ENCODE measurements at regions not wholly inside any gene's neighbourhood (a gene's known extent, or its start where the extent isn't known, plus 50 kb on each side); places are given as distances from the start of the nearest gene placed in this dataset.
"Not testable (repeated sequence)": the region's sequence is repeated elsewhere in the genome, so short reads cannot be mapped to it uniquely, and the experiment has no call there.

DNA sequence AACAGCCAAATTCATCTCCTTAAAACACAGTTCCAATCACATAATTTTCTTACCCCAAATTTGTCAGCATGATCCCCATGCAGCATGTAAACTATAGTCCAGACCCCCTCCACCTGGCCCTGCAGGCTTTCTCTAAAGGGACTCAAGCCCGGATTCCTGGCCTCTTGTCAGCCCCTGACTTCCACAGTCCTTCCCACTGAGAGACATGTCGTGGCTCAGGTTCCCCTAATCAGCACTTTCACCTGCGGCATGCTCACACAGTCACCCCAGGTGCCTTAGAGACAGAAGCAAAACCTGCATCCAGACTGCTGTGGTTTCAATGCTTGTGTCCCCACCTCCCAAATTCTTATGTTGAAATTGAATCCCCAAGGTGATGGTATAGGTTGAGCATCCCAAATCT, 372.7 kb upstream of the ATP10A start:
- Histone ChIP-seq H3K9ac (ENCODE audit: low read length) (no peak overlapping the region), H3K4me3 (ENCODE audit: low read length) (no peak overlapping the region), H3K4me1 (ENCODE audit: control insufficient read depth, insufficient read depth, low read length) (no peaks in the 10 kb centered on the region), H3K27me3 (ENCODE audit: control insufficient read depth, insufficient read depth, low read length) (no peaks in the 10 kb centered on the region), H3K36me3 (ENCODE audit: control insufficient read depth, insufficient read depth, low read length) (no peaks in the 10 kb centered on the region), H3K9me3 (ENCODE audit: control insufficient read depth, low read length) (no peaks in the 10 kb centered on the region)

DNA sequence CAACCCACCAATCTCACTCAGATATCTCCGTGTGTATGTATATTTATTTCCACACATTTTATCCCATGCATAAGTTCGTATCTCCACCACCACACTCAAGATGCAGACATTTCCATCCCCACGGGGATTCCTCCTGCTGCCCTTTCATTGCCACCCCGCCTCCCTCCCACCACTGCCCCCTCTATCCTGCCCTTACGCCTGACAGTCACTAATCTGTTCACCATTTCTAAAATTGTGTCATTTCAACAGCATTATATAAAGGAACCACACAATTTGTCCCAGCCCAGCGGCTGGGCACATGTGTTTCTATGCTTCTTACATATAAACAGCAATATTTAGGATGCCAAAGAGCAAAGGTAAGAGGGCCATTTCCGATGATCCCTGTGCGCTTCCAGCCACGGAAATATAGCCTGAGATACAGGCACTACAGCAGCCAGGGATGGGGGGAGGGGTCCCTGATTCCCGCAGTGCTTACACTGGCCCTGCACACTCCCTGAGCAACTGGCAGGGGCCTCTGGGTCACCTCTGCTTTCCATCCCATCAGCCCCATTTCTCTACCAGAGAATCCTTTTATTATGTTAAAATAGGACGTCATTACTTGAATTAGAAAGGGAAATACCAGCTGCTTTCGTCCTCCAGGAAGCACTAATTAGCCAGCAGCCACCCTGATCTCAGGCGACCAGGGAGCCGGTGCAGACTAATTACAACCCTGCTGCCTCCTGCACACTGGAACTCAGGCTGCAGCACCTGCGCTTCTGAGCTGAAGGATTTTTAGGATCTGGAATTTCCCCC, 372.0 kb upstream of the ATP10A start:
- Histone ChIP-seq H3K4me3 (ENCODE audit: low read length) (no peak overlapping the region), H3K36me3 (ENCODE audit: control insufficient read depth, insufficient read depth, low read length) (no peaks in the 10 kb centered on the region), H3K9ac (ENCODE audit: low read length) (no peak overlapping the region), H3K9me3 (ENCODE audit: control insufficient read depth, low read length) (no peaks in the 10 kb centered on the region), H3K4me1 (ENCODE audit: control insufficient read depth, insufficient read depth, low read length) (no peaks in the 10 kb centered on the region), H3K27me3 (ENCODE audit: control insufficient read depth, insufficient read depth, low read length) (no peaks in the 10 kb centered on the region)

DNA sequence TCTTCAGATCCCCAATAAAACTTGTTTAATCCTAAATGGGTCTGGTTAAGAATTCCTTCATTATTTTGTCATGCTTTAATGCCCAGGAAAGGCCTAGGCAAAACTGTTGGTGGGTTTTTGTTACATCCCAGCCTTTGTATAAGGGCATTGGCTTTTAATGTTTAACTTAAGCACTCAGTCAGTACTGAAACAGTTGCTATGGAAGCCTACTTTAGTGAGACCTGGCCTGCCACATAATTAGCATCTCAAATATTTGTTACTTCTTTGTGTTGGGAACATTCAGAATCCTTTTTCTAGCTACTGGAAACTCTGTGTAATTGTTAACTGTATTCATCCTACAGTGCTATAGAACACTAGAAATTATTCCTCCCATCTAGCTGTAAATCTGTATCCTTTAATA, 369.6 kb upstream of the ATP10A start:
- Histone ChIP-seq H3K4me1 (ENCODE audit: control insufficient read depth, insufficient read depth, low read length) (no peaks in the 10 kb centered on the region), H3K36me3 (ENCODE audit: control insufficient read depth, insufficient read depth, low read length) (no peaks in the 10 kb centered on the region), H3K27me3 (ENCODE audit: control insufficient read depth, insufficient read depth, low read length) (no peaks in the 10 kb centered on the region), H3K4me3 (ENCODE audit: low read length) (no peak overlapping the region), H3K9me3 (ENCODE audit: control insufficient read depth, low read length) (no peaks in the 10 kb centered on the region), H3K9ac (ENCODE audit: low read length) (no peak overlapping the region)

DNA sequence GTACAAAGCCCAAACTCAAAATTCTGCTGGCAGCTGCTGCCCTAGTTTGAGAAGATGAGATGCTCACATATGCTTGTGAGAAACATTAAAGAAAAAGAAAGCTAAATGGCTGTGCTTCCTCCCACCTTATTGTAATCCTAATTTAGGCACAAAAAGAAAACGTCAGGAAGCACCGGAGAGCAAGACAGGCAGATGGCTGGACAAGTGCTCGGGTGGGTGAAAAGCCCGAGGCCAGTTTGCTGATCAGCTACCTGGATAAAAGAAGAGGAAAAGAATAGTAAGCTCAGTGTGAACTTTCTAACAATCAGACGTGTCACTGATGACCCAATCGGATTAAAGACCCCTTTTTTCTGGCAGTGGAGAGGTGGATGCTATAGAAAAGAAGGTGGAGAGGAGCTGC, 368.0 kb upstream of the ATP10A start:
- H3K4me1 ChIP-seq (ENCODE audit: control insufficient read depth, insufficient read depth, low read length) = no peaks in the 10 kb centered on the region
- no peak overlapping the region for H3K4me3 ChIP-seq (ENCODE audit: low read length)
- H3K27me3 ChIP-seq (ENCODE audit: control insufficient read depth, insufficient read depth, low read length) = no peaks in the 10 kb centered on the region
- H3K9me3 ChIP-seq (ENCODE audit: control insufficient read depth, low read length) = no peaks in the 10 kb centered on the region
- no peak overlapping the region for H3K9ac ChIP-seq (ENCODE audit: low read length)
- no peaks in the 10 kb centered on the region for H3K36me3 ChIP-seq (ENCODE audit: control insufficient read depth, insufficient read depth, low read length)

DNA sequence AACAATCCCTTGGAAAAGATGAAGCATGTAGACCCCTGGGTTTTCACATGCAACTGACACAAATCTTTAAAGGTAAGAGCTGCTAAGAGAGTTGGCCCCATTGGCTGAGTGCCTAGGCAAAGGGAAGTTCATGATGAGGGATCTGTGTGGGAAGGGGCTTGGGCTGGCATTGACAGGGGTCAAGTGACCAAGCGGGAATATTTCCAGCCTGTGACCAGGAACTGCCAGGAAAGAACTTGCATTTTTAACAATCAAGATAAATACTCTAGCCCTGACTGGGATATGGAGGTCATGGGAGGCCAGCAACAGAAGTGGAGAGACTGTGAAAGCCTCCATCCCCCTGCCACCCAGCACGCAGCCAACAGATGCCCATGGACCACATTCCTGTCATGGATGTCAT, 361.1 kb upstream of the ATP10A start:
- Histone ChIP-seq H3K36me3 (ENCODE audit: control insufficient read depth, insufficient read depth, low read length) (no peaks in the 10 kb centered on the region), H3K27me3 (ENCODE audit: control insufficient read depth, insufficient read depth, low read length) (no peaks in the 10 kb centered on the region), H3K9ac (ENCODE audit: low read length) (no peak overlapping the region), H3K4me1 (ENCODE audit: control insufficient read depth, insufficient read depth, low read length) (no peaks in the 10 kb centered on the region), H3K4me3 (ENCODE audit: low read length) (no peak overlapping the region), H3K9me3 (ENCODE audit: control insufficient read depth, low read length) (no peaks in the 10 kb centered on the region)

DNA sequence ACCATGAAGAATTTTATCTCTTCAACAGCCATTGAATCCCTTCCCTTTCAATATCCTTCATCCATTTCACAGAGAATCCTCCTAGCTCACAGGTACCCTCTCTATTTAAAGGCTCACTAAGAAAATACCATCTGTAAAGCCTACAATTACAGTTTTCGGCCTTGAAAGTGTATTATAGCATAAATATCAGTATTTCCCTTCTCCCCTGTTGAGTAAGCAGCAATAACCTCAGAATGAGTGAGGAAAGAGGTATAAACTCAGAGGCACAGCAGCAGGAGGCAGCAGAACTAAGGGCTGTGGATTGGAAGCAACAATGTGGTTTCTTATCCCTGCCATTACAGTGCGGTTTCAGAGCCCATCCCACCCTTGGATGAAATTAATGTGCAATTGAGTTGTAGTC, 360.6 kb upstream of the ATP10A start:
- Histone ChIP-seq H3K4me3 (ENCODE audit: low read length) (no peak overlapping the region), H3K36me3 (ENCODE audit: control insufficient read depth, insufficient read depth, low read length) (no peaks in the 10 kb centered on the region), H3K9me3 (ENCODE audit: control insufficient read depth, low read length) (no peaks in the 10 kb centered on the region), H3K9ac (ENCODE audit: low read length) (no peak overlapping the region), H3K27me3 (ENCODE audit: control insufficient read depth, insufficient read depth, low read length) (no peaks in the 10 kb centered on the region), H3K4me1 (ENCODE audit: control insufficient read depth, insufficient read depth, low read length) (no peaks in the 10 kb centered on the region)

DNA sequence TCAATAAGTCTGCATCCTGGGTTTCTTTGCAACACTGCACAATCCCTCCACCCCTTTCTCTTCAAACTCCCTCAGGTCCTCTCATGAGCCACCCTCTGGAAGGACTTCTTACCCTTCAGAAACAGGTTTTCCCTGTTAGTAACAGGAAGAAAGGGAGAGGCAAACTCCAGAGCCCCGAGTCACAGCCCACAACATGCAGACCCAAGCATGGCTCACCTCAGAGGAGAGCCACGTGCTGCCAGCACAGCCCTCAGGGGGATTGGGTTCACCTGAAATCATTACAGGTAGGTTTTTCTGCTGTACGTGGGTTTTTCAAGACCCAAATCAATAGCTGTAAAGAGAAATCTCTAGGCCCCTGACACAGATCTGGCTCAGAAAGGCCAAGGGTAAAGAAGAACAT, 359.7 kb upstream of the ATP10A start:
- Histone ChIP-seq H3K4me3 (ENCODE audit: low read length) (no peak overlapping the region), H3K9ac (ENCODE audit: low read length) (no peak overlapping the region), H3K9me3 (ENCODE audit: control insufficient read depth, low read length) (no peaks in the 10 kb centered on the region), H3K27me3 (ENCODE audit: control insufficient read depth, insufficient read depth, low read length) (no peaks in the 10 kb centered on the region), H3K4me1 (ENCODE audit: control insufficient read depth, insufficient read depth, low read length) (no peaks in the 10 kb centered on the region), H3K36me3 (ENCODE audit: control insufficient read depth, insufficient read depth, low read length) (no peaks in the 10 kb centered on the region)

DNA sequence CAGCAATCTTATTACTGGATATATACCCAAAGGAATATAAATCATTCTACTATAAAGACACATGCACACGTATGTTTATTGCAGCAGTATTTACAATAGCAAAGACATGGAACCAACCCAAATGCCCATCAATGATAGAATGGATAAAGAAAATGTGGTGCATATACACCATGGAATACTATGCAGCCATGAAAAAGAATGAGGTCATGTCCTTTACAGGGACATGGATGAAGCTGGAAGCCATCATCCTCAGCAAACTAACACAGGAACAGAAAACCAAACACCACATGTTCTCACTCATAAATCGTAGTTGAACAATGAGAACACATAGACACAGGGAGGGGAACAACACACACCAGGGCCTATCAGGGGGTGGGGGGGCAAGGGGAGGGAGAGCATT, 353.9 kb upstream of the ATP10A start:
- H3K36me3 ChIP-seq (ENCODE audit: control insufficient read depth, insufficient read depth, low read length); H3K4me1 ChIP-seq (ENCODE audit: control insufficient read depth, insufficient read depth, low read length); H3K27me3 ChIP-seq (ENCODE audit: control insufficient read depth, insufficient read depth, low read length); H3K9ac ChIP-seq (ENCODE audit: low read length); H3K4me3 ChIP-seq (ENCODE audit: low read length); H3K9me3 ChIP-seq (ENCODE audit: control insufficient read depth, low read length): not testable (repeated sequence)

DNA sequence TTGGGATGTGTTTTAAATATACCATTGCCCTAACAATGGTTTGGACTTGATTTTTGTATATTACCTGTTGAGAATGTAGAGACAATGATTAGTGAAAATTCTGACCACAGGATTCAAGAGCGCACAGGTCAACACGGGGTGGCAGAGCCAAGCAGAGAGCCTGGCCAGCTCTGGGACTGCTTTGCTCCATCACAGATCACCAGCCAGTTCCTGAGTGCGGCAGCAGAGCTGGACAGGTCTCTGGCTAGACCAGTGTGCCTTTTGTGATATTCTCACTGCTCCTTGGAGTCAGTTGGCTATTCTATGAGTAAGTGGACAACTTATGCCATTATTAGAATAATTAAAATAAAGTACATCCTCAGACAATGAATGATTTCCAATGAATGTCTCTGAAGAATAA, 351.2 kb upstream of the ATP10A start:
- Histone ChIP-seq H3K36me3 (ENCODE audit: control insufficient read depth, insufficient read depth, low read length) (no peaks in the 10 kb centered on the region), H3K27me3 (ENCODE audit: control insufficient read depth, insufficient read depth, low read length) (no peaks in the 10 kb centered on the region), H3K4me1 (ENCODE audit: control insufficient read depth, insufficient read depth, low read length) (no peaks in the 10 kb centered on the region), H3K4me3 (ENCODE audit: low read length) (no peak overlapping the region), H3K9me3 (ENCODE audit: control insufficient read depth, low read length) (no peaks in the 10 kb centered on the region), H3K9ac (ENCODE audit: low read length) (no peak overlapping the region)

DNA sequence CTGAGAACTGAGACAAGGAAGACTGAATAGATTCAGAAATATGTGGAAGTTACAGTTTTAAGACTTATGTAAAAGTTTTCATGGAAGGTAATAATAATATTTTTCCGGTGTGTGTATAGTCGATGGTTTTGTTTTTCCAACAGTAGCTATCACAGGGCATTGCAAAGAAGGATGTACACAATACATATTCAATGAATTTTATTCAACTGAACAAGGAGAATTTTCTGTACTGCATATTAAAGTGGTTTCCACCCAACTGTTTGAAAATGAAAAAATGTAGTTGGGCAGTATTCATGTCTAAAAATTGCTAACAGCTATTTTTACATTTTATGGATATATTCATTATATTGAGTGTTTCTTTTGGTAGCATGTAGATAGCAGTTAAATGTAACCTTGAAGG, 350.3 kb upstream of the ATP10A start:
- no peak overlapping the region for H3K9ac ChIP-seq (ENCODE audit: low read length)
- H3K4me3 ChIP-seq (ENCODE audit: low read length) = no peak overlapping the region

DNA sequence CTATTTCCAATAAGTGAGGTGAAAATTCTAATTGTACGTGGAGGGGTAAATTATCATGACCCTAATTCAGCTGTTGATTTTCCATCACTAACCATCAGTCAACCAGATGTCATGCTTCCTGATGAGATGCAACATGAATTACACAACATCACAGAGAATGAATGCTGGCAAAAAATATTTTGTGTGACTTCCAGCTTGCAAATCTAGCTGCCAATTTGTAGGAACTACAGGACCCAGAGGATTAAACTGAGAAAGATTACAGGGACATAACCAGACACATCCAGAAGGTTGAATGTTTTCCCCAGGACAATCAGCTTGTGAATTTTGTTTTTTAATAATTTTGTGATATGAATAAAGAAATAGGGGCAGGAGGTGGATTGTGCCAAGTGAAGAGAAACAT, 349.0 kb upstream of the ATP10A start:
- no peaks in the 10 kb centered on the region for H3K27me3 ChIP-seq (ENCODE audit: control insufficient read depth, insufficient read depth, low read length)
- no peak overlapping the region for H3K4me3 ChIP-seq (ENCODE audit: low read length)
- no peak overlapping the region for H3K9ac ChIP-seq (ENCODE audit: low read length)
- H3K36me3 ChIP-seq (ENCODE audit: control insufficient read depth, insufficient read depth, low read length) = no peaks in the 10 kb centered on the region
- H3K9me3 ChIP-seq (ENCODE audit: control insufficient read depth, low read length) = no peaks in the 10 kb centered on the region
- no peaks in the 10 kb centered on the region for H3K4me1 ChIP-seq (ENCODE audit: control insufficient read depth, insufficient read depth, low read length)

More for the DNA sequence above, 350.3 kb upstream of the ATP10A start:
- Histone ChIP-seq H3K4me1 (ENCODE audit: control insufficient read depth, insufficient read depth, low read length) (no peaks in the 10 kb centered on the region), H3K9me3 (ENCODE audit: control insufficient read depth, low read length) (no peaks in the 10 kb centered on the region), H3K36me3 (ENCODE audit: control insufficient read depth, insufficient read depth, low read length) (no peaks in the 10 kb centered on the region), H3K27me3 (ENCODE audit: control insufficient read depth, insufficient read depth, low read length) (no peaks in the 10 kb centered on the region)

DNA sequence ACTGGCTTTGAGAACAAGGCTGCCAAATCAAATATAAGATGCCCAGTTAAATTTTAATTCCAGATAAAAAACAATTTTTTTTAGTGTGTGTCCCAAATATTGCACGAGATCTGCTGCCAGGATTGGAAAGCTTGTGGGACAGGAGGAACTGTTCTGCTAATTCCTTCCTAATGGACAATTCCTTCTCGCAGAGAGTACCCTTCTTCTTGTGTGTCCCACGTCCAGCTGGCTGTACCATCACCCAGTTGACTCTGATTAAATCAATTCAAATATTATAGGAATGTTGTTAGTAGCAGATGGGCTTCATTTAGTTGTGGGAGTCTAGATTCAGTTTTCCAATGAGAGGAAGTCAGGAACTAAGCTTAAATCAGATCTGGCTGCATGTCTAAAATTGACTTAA, 347.9 kb upstream of the ATP10A start:
- no peak overlapping the region for H3K9ac ChIP-seq (ENCODE audit: low read length)
- no peak overlapping the region for H3K4me3 ChIP-seq (ENCODE audit: low read length)
- no peaks in the 10 kb centered on the region for H3K27me3 ChIP-seq (ENCODE audit: control insufficient read depth, insufficient read depth, low read length)
- no peaks in the 10 kb centered on the region for H3K36me3 ChIP-seq (ENCODE audit: control insufficient read depth, insufficient read depth, low read length)
- H3K9me3 ChIP-seq (ENCODE audit: control insufficient read depth, low read length) = no peaks in the 10 kb centered on the region
- H3K4me1 ChIP-seq (ENCODE audit: control insufficient read depth, insufficient read depth, low read length) = no peaks in the 10 kb centered on the region
